Kidney capillary endothelial cell (primary cell): ENCODE measurements at regions not wholly inside any gene's neighbourhood (a gene's known extent, or its start where the extent isn't known, plus 50 kb on each side); places are given as distances from the start of the nearest gene placed in this dataset.
"Not testable (repeated sequence)": the region's sequence is repeated elsewhere in the genome, so short reads cannot be mapped to it uniquely, and the experiment has no call there.

ENCODE experiments used
- DNase-seq: peaks from one replicate; pipeline ENCODE4 v3.0.0-alpha.2; 2018; ENCODE audit warnings: low spot score

- DNase-seq = no peak
Observed at GRCh38 chr17:27065588-27065987, 228.3 kb upstream of the WSB1 start.

GRCh38 chr17:27066315-27066714, 227.6 kb upstream of the WSB1 start:
- DNase-seq = no peak

- DNase-seq = no peak
Observed at GRCh38 chr17:27069842-27070508, 223.9 kb upstream of the WSB1 start.

GRCh38 chr17:27070836-27071235, 223.1 kb upstream of the WSB1 start:
- DNase-seq = no peak

GRCh38 chr17:27072885-27073284, 221.0 kb upstream of the WSB1 start:
- no peak for DNase-seq

GRCh38 chr17:27076814-27077213, 217.1 kb upstream of the WSB1 start:
- DNase-seq = no peak

- no peak for DNase-seq
Observed at GRCh38 chr17:27078296-27078695, 215.6 kb upstream of the WSB1 start.

GRCh38 chr17:27079660-27080059, 214.3 kb upstream of the WSB1 start:
- no peak for DNase-seq

- DNase-seq = no peak
Observed at GRCh38 chr17:27081002-27081638, 212.8 kb upstream of the WSB1 start.

GRCh38 chr17:27082023-27082774, 211.7 kb upstream of the WSB1 start:
- no peak for DNase-seq

GRCh38 chr17:27082775-27083154, 211.1 kb upstream of the WSB1 start:
- no peak for DNase-seq

GRCh38 chr17:27083408-27084185, 210.3 kb upstream of the WSB1 start:
- no peak for DNase-seq

- DNase-seq = no peak
Observed at GRCh38 chr17:27085517-27085916, 208.4 kb upstream of the WSB1 start.

GRCh38 chr17:27086526-27086925, 207.4 kb upstream of the WSB1 start:
- DNase-seq = no peak

GRCh38 chr17:27087935-27088766, 205.8 kb upstream of the WSB1 start:
- DNase-seq = no peak

- no peak for DNase-seq
Observed at GRCh38 chr17:27088767-27089078, 205.2 kb upstream of the WSB1 start.

- DNase-seq = not testable (repeated sequence)
Observed at GRCh38 chr17:27089079-27089928, 204.6 kb upstream of the WSB1 start.

GRCh38 chr17:27089929-27090247, 204.0 kb upstream of the WSB1 start:
- no peak for DNase-seq

- DNase-seq = not testable (repeated sequence)
Observed at GRCh38 chr17:27090450-27091042, 203.4 kb upstream of the WSB1 start.

GRCh38 chr17:27091043-27091497, 202.8 kb upstream of the WSB1 start:
- no peak for DNase-seq
